Suppressor macrophage (primary cell): ENCODE measurements at regions not wholly inside any gene's neighbourhood (a gene's known extent, or its start where the extent isn't known, plus 50 kb on each side); places are given as distances from the start of the nearest gene placed in this dataset.

ENCODE experiments used
- DNase-seq, 4 experiments: peaks; one replicate each; pipeline ENCODE4 v3.0.0-alpha.2; 2020 to 2022

- DNase-seq: no peak
These were observed 292.8 kb downstream of the SEC14L1 start for GRCh38 chr17:77433385-77434135.

GRCh38 chr17:77434136-77435114 is 293.7 kb downstream of the SEC14L1 start:
- DNase-seq: no peak

GRCh38 chr17:77435272-77436057 is 294.7 kb downstream of the SEC14L1 start:
- no peak for DNase-seq

- DNase-seq: no peak
These were observed 295.3 kb downstream of the SEC14L1 start for GRCh38 chr17:77436058-77436442.

GRCh38 chr17:77436481-77436880 is 295.7 kb downstream of the SEC14L1 start:
- no peak for DNase-seq

- DNase-seq: peak; percentile 92 to 96 (median 94)
These were observed 296.2 kb downstream of the SEC14L1 start for GRCh38 chr17:77437017-77437416.

- DNase-seq: no peak
These were observed 297.0 kb downstream of the SEC14L1 start for GRCh38 chr17:77437747-77438146.

DNA sequence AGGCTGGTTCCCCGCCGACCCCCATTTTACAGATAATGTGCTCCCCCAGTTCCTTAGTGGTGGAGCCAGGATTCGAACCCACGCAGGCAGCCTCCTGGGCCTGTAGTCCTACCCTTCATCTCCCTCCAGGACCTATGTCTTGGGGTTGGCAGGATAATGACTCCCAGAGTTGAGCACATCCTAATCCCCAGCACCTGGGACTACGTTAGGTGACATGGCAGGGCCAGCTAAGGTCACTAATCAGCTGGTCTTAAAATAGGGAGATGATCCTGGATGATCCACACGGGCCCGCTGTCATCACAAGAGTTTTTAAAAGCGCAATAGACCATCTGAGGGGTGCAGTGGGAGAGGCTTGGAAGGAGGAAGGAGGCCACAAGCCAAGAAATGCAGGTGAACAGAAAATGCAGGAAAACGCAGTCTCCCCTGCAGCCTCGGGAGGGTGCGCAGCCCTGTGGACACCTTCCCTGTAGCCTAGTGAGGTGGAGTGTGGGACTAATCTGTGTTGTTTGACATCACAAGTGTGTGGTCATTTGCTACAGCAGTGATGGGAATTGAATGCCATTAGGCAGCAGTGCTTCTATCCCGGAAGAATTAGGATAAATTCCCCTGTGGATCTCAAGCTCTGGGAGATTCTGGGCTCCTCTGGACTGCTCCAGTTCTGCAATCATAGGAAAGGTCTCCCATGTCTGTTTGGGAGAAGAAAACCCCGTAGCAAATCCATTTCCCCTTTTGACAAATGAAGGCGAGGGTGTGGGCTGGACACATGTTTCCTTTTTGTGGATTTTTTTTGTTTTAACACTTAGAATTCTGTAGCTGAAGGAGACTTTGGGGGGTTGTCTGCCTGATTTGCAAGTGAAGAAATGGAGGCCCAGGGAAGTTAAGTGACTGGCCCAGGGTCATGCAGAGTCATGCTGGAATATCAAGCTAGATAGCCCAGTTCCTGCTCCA is 297.7 kb downstream of the SEC14L1 start:
- DNase-seq: peak; percentile 60 to 82 (median 78)

- DNase-seq: peak in 1 of 4 experiments; percentile 46
These were observed 298.6 kb downstream of the SEC14L1 start for GRCh38 chr17:77439189-77440018.

DNA sequence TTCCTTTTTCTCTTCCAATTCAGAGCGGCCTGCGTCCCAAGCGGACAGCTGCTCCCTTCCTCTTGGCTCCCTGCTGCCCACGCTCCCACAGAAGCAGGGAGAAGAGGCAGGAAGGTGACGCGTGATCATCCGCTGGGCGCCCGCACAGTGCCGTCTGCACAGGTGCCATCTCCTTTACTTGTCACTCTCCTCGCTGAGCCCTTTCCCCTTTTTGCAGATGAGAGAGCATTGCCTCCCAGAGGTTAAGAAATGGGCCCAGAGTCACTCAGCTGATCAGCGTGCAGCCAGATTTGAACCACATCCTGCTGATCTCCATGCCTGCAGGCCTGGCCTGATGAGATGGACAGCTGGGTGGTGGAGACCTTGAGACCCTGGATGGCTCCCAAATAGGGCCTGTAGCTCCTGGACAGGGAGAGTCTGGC is 299.8 kb downstream of the SEC14L1 start:
- DNase-seq: peak; percentile 65 to 80 (median 78)

GRCh38 chr17:77441130-77441920 is 300.6 kb downstream of the SEC14L1 start:
- peak; percentile 58 to 85 (median 79) for DNase-seq

DNA sequence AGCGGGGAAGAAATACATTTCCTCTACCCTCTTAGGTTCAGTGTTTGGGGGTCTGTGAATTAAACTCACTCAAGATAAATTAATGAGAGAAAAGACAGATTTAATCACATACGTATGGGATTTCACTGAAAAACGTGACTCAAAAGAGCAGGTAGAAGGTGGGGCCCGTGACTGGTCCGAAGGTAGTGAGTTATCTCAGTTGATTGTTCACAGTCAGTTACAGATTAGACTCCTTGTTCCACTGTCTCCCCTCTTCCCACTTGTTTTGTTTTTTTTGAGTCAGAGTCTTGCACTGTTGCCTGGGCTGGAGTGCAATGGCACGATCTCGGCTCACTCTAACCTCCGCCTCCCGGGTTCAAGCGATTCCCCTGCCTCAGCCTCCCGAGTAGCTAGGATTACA is 301.2 kb downstream of the SEC14L1 start:
- DNase-seq: no peak

DNA sequence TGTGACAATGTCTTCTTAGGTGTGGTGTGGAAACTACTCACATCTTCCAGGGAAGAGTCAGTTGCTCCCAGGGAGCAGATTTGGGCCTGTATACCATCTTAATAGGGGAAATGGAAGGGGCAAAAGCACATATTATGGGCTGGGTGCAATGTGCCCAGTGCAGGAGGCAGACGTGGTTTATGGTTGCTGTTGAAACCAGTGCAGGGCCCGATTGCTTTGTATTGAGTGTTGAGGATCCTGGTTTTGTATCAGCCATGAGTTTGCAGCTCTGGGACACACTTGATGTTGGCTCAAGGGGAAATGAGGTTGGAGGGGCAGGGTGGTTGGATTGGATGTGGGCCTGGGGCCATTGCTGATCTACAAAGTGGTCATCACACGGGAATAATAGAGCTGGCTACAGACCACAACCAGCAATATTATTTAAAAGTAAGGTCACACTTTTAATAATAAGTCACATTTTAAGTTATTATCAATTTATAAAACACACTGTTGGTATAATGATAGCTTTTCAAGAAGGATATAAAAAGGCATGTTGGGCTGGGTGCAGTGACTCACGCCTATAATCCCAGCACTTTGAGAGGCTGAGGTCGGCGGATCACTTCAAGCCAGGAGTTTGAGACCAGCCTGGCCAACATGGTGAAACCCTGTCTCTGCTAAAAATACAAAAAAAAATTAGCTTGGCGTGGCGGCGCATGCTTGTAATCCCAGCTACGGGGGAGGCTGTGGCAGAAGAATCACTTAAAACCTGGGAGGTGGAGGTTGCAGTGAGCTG is 302.4 kb downstream of the SEC14L1 start:
- DNase-seq: no peak

DNA sequence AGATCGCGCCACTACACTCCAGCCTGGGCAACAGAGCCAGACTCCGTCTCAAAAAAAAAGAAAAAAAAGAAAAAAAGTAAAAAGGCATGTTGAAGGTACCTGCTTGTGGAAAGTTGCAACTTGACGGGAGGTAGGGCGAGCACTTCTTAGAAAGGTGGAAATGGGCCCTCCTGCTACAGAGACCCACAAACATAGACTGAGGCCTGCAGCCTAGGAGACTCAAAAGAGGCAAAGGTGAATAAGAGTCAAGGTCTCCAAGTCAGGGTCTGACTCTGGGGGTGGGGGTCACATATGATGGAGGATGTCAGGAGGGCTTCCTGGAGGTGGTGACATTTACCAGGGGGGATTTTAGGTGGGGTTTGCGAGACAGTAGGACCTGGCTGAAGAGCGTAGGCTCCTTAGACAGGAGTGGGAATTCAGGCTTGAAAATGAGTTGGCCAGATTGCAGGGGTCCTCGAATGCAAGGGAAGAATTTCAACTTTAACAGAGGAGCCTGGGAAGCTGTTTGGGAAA is 303.0 kb downstream of the SEC14L1 start:
- DNase-seq: no peak

DNA sequence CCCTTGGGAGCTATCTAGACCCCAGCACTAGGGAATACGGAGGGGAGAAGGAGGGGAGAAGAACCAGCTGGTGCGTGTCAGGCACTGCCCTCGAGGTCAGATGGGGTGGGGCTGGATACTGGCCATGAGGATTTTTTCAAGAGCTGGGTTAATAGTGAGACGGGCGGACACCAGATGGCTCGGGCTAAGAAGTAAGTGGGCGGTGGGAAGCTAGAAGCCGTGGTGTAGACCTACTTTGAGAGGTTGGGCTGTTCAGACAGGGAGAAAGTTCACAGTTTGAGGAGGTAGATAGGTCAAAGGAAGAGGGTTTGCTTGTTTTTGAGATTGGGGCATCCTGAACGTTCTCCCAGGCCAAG is 303.8 kb downstream of the SEC14L1 start:
- DNase-seq: peak; percentile 66 to 79 (median 75)

- peak; percentile 78 to 87 (median 86) for DNase-seq
These were observed 304.4 kb downstream of the SEC14L1 start for GRCh38 chr17:77444984-77445759.

DNA sequence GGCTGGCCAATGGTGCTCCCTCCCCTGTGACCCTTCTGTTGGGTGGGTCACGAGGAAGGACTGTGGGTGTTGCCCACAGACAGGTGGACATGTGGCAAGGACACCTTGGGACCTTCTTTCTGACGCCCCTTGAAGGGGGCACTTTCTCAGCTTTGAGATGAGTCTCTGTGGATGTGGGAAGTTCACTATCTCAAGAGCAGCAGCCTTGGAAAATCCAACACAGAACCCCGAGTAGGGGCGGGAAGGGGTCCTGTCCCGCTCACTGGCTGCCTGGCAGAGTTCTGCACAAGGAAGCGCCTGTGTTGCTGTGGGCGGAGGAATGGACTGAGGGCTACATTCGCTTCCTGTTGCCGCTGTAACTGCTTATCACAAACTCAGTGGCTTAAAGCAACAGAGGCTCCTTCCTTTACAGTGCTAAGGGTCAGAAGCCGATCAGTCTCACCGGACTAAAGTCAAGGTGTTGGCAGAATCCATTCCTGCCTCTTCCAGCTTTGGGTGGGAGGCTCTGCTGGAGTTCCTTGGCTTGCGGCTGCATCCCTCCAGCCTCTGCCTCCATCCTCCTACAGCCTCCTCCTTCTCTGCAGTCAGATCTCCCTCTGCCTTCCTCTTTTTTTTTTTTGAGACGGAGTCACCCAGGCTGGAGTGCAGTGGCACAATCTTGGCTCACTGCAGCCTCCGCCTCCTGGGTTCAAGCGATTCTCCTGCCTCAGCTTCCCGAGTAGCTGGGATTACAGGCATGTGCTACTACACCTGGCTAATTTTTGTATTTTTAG is 305.2 kb downstream of the SEC14L1 start:
- DNase-seq: peak; percentile 74 to 87 (median 86)
